Left cardiac atrium (tissue), 4 donors: ENCODE measurements at regions not wholly inside any gene's neighbourhood (a gene's known extent, or its start where the extent isn't known, plus 50 kb on each side); places are given as distances from the start of the nearest gene placed in this dataset.

Experiments used
- ATAC-seq, 2 donors: fragments of 200-7000 bp; cut with Tn5 transposase; one replicate each; pipeline ENCODE4 v1.9.1; 2020; ENCODE audit warnings: mild to moderate bottlenecking in 2 of 2, moderate library complexity in 2 of 2
- DNase-seq: peaks from one replicate; pipeline ENCODE4 v3.0.0-alpha.2; 2020
- intact Hi-C, 2 donors: fragments of 100-400 bp; cut with DNase I; formaldehyde crosslinking; loops; one replicate each; pipeline versions ENCODE4 v1.14.1 to v1.15.1; 2022 to 2023
- donor health status: DM: no; HTN: yes; CAD: no.
- donor health status: DM: no; HTN: yes; CAD: no; lungs with severe emphysema.
- donor health status: DM: yes; HTN: yes; CAD: no.
- donor health status: Dilated cardiomyopathy.

DNA sequence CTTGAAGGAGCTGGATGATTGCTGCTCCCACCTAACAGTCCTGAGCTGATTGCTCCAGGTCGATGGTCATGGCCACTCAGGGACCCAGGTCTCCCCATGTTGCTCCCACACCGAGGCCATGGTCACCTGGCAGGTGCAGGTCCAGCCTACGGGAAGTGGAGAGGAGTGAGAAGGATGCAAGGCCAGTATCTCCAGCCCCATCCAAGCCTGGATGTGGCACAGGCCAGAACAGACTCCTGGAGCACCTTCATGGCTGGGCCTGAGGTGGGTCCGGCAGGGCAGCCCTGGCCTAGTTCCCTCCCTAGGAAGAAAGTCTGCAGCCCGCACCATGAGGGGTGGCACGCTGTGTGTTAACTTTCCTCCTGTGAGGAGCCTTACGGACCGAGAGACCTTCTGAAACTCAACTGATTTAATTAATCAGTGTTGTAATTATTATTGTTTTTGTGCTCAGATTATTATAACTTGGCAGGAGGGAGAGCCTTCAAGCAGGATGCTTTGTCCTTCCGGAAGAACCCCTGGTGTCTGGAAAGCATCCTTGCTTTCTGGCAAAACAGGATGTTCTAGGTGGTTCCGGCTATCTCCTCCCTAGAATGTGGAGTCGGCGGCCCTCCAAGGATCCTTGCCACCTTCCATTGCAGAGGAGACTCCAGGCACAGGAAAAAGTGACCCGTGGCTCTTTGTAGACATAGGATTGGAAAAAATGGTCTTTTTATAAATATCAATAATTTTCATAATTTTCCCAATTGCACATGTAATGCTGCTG, 92.3 kb upstream of the ADRA2C start:
- intact Hi-C loops: no loop called here
- DNase-seq: peak; percentile 9
- no peak for ATAC-seq

- intact Hi-C loops: no loop called here
- DNase-seq (peak; percentile 4), ATAC-seq (no peak)
Measured at GRCh38 chr4:3673176-3673575, 93.0 kb upstream of the ADRA2C start.

DNA sequence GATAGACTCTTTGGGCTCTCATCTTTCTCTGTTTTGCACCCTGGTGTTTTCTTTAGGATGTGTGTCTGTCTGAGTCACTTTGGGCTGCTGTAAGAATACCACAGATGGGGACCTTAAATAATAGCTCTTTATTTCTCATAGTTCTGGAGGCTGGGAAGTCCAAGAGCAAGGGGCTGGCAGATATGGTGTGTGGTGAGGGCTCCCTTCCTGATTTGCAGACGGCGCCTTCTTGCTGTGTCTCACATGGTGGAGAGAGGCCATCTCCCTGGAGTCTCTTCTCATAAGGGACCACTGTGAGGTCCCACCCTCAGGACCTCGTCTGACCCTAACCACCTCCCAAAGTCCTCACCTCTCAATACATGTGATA, 93.7 kb upstream of the ADRA2C start:
- ATAC-seq (no peak), DNase-seq (no peak)
- intact Hi-C loops: no loop called here

GRCh38 chr4:3671571-3672464, 94.4 kb upstream of the ADRA2C start:
- DNase-seq (peak; percentile 3), ATAC-seq (no peak)
- intact Hi-C loops: no loop called here

- intact Hi-C loops: no loop called here
- DNase-seq: peak; percentile 10
Measured at GRCh38 chr4:3670521-3671519, 95.4 kb upstream of the ADRA2C start.

DNA sequence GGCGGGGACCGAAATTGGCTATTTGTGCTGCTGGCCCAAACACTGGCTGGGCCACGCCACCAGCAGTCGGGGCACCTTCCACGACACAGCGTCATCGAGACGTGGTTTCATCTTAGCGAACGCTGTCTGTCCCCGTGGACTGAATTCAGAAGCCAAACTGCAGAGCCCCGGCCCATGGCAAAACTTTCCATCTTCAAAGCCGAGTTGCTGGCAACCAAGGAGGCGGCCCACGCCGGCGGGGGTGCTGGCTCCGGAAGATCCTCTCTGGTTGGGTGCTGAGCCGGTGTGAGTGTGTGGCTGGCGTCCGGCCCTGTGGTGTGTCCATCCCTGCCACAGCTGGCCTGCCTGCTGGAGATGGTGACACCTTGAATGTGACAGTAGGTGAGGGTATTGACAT, 96.6 kb upstream of the ADRA2C start:
- DNase-seq: no peak
- no peak for ATAC-seq
- intact Hi-C loops: no loop called here

More at GRCh38 chr4:3670521-3671519, 95.4 kb upstream of the ADRA2C start:
- ATAC-seq: no peak

GRCh38 chr4:3668825-3669552, 97.2 kb upstream of the ADRA2C start:
- intact Hi-C loops: no loop called here
- no peak for DNase-seq
- ATAC-seq: no peak

DNA sequence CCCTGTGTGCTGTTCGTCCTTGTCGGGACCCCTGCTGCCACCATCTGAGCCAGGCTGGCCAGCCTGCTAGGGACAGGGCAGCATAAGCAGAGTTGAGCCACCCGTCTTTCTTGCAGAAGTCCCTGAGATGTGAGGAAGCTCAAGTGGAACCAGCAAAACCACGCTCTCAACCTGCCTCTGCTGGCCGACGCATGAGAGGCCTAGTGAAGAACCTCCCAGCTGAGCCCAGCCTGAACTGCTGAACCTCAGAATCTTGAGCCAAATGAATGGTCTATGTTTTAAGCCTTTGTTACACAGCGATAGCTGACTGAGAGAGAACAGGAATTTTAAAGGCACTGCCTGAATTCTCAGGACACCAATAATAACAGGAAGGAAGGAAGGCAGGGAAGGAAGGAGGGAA, 98.9 kb upstream of the ADRA2C start:
- intact Hi-C loops: no loop called here
- ATAC-seq: no peak
- DNase-seq: no peak

DNA sequence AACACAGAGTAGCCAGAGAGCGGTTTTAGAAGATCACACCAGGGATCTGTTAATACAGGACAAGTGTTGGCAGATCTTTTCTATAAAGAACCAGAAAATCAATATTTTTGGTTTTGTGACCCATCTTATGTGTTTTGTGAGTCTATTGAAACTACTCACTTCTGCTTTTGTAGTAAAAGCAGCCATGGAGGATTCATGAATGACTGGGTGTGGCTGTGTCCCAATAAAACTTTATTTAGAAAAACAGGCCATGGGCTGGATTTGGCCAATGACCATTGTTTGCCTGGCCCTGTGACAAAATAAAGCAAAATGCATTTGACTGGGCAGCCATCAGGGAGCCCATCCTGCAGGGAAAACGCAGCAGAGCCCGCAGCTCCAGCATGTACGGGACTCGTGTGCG, 99.9 kb upstream of the ADRA2C start:
- intact Hi-C loops: no loop called here
- no peak for DNase-seq
- ATAC-seq: no peak

GRCh38 chr4:3665360-3665891, 100.8 kb upstream of the ADRA2C start:
- DNase-seq (no peak), ATAC-seq (no peak)
- intact Hi-C loops: no loop called here

DNA sequence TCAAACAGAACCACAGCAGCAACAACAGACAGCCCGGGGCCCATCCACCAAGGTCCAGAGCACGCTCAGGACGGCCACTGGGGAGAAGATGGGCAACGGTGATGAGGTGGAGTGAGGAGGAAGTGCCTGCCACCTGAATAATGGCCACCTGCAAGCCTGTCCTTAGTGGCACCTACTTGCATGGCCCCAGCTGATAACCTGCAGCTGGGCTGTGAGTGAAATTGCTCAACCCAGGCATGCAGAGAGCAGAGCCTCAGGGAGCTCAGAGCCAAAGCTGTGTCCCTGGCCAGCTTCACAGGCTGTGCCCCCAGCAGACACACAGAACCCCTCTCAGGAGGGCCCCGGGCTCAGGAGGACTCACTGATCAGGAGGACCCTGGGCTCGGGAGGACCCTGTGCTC, 102.4 kb upstream of the ADRA2C start:
- ATAC-seq: no peak
- intact Hi-C loops: no loop called here
- DNase-seq: no peak

GRCh38 chr4:3662516-3662915, 103.7 kb upstream of the ADRA2C start:
- intact Hi-C loops: no loop called here
- no peak for DNase-seq
- no peak for ATAC-seq

DNA sequence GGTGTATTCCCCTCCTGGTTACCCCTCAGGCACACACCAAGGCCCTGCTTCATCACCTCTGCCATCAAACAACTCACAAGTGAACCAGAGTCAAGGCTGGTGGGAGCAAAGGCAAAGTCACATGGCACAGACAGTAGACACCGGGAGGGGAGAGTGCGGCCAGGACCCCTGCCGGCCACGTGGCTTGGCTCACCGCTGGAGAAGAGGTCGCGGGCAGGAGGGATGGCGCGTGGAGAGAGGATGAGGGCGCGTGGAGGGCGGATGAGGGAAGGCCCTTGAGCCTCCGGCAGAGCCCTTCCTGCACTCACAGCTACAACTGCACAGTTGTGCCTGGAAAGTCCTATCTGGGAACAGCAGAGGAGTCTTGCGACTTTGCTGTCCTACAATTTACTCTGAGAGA, 104.2 kb upstream of the ADRA2C start:
- ATAC-seq (no peak), DNase-seq (no peak)
- intact Hi-C loops: no loop called here

GRCh38 chr4:3660928-3661515, 105.2 kb upstream of the ADRA2C start:
- no peak for DNase-seq
- intact Hi-C loops: no loop called here
- ATAC-seq: no peak

GRCh38 chr4:3660086-3660927, 105.9 kb upstream of the ADRA2C start:
- DNase-seq (no peak), ATAC-seq (no peak)
- intact Hi-C loops: no loop called here

DNA sequence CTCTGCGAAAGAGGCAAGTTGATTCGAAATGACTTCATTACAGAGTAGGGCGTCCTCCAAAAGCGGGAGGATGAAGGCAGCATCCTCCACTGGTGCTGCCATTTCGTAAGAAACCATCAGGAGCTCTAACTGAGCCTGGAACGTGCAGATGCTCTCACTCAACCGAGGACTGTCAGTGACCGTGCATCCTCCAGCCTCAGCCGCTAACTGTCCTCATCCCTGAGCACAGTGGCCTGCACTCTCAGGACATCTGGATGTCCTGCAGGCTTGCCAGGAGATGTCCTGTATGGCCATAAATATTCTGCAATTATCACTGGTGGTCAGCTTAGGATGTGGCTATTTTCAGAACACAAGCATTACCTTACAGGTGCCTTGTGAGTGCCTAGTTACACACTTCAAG, 107.1 kb upstream of the ADRA2C start:
- no peak for DNase-seq
- ATAC-seq: no peak
- intact Hi-C loops: no loop called here

DNA sequence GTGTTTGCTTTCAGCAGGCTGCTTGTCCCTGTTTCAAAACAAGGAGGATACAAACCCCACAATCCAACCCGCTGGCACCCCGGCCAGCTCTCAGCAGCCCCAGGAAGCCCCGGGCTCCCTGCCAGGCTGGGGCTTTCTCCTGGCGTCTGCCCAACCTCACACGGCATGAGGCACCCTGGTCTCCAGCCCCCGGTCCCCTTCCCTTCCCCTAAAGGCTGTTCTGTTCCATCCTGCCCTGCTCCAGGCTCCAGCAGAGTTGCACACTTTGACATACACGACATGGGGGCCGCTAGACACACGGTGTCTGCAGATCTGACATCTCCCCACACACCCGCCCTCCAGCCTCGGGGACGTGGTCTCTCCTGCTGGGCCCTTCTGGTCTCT, 107.7 kb upstream of the ADRA2C start:
- DNase-seq (no peak), ATAC-seq (no peak)
- intact Hi-C loops: no loop called here
